Kidney tubule cell (primary cell): ENCODE measurements at regions not wholly inside any gene's neighbourhood (a gene's known extent, or its start where the extent isn't known, plus 50 kb on each side); places are given as distances from the start of the nearest gene placed in this dataset.
"Not testable (repeated sequence)": the region's sequence is repeated elsewhere in the genome, so short reads cannot be mapped to it uniquely, and the experiment has no call there.

ENCODE experiments used
- DNase-seq: peaks from one replicate; pipeline ENCODE4 v3.0.0-alpha.2; 2018; ENCODE audit warnings: low spot score

GRCh38 chr4:34318773-34319172 lies 1925.5 kb downstream of the ARAP2 start:
- no peak for DNase-seq

DNA sequence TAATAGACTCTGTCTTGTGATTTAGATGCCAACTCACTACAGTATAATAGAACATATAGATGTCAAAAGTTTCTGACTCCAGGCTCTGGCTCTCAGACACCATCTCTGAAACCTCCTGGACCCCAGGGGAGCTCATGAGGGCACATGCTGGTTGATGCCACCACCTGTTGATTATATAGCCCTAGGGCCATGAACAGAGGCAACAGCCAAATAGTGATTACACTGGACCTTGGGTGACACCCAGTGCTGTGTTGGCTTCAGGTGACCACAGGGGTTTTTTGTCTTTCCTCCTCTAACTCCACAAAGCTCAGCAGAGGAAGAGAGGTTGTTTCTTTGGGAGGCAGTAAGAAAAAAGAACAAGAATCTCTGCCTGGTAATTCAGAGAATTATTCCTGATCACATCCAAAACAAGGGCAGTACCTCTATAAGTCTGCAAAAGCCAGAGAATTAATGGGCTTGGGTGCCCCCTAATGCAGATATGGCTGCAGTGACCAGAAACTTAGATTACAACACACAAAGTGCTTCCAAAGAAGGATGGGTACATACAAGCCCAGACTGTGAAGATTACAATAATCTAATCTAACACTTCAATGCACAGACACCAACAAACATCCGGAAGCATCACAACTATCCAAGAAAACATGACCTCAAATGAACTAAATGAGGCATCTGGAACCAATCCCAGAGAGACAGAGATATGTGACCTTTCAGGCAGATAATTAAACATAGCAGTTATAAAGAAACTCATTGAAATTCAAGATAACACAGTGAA lies 1920.6 kb downstream of the ARAP2 start:
- DNase-seq = no peak

GRCh38 chr4:34328939-34329338 lies 1915.4 kb downstream of the ARAP2 start:
- DNase-seq = no peak

- not testable (repeated sequence) for DNase-seq
These were observed 1909.2 kb downstream of the ARAP2 start for GRCh38 chr4:34335156-34335555.

- DNase-seq = not testable (repeated sequence)
These were observed 1908.8 kb downstream of the ARAP2 start for GRCh38 chr4:34335556-34335955.

DNA sequence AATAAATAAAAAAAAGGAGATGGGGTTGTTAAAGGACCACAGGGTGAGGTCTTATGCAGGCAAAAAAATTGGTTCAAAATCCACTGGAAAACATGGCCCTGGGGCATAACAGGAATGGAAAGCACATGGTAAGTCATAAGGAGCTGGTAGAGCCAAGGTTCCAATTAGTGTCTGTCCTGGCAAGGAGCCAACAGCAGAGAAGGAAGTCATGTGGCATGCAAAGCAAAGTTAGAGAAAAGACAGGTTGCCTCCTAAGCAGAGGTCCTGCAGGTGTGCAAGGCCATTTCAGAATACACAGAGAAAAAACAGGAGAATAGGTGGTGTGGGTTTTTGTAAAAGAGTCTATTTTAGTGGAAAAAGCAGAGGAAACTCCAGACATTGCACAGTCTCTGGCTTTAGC lies 1881.7 kb downstream of the ARAP2 start:
- no peak for DNase-seq

GRCh38 chr4:34363842-34364241 lies 1880.5 kb downstream of the ARAP2 start:
- no peak for DNase-seq

- DNase-seq = no peak
These were observed 1878.4 kb downstream of the ARAP2 start for GRCh38 chr4:34365946-34366345.

DNA sequence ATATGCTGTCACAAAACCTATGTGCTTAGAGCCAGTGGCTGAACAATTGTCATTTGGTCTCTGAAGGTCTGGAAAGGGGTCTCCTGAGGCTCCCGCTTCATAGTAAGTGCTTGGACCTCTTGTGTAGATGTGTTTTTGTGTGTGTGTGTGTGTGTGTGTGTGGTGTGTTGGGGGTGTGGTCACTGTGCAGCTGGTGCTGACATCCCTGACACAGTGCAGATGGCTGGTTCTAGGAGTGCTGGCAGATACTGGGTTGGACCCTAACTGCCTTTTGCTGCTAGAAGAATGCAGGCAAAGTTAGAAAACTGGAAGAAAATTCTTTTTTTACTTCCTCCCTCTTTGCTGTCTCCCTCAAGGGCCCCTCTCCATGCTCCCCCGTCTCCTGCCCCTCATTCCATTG lies 1872.6 kb downstream of the ARAP2 start:
- DNase-seq = no peak

GRCh38 chr4:34372815-34373214 lies 1871.5 kb downstream of the ARAP2 start:
- DNase-seq = no peak

GRCh38 chr4:34373456-34373855 lies 1870.9 kb downstream of the ARAP2 start:
- no peak for DNase-seq

- DNase-seq = no peak
These were observed 1832.1 kb downstream of the ARAP2 start for GRCh38 chr4:34412233-34412632.

DNA sequence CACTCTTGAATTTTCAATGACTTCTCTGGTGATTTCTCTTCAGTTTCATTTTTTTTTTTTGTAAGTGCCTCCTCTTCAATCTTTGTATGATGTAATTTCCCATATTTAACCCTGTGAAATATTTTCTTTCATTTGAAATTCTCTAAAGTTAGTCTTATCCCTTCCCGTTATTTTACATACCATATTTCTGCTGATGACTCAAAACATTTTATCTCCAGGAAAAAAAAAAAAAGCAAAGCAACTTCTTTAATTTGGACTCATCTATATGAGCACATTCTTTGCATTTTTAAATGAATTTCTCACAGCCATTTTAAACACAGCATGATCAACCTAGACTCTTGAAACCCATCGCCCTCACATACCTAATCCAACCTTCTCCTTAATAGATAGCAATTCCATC lies 1831.4 kb downstream of the ARAP2 start:
- DNase-seq = no peak

DNA sequence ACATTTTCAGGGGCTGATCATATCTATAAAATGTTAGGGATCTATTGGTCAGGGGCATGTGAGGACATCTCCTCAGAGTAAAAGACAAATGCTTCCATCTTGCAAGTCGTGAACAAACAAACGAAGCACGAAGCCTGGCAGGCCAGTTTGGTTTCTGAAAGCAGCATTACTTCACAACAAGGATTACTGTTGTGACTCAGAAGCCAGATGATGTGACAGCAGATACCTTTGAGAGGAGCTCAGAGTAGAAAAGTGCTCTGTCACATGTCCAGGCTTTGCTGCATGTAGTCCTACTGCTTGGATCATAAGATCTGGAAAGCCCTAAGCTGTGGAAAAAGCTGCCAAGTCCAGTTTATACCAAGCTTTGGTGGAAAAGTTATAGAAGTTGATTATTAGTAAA lies 1827.2 kb downstream of the ARAP2 start:
- peak; percentile 2 for DNase-seq

DNA sequence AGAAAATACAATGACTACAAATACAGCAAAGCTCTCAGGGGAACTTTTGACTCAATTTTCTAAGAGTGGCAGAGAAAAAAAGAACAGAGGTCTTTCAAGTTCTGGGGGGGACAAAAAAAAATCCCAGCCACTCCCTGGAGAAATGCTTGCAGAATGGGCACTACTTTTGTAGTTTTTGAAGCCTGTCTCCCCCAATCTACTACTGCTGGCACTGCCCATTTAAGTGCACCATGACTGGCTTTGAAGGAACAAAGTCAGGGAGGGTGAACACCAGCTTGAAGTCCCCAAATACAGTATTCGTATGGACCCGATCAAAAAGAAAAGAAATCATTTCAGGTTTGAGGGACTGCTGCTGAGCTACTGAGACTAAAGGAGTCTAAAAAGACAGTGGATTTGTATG lies 1824.4 kb downstream of the ARAP2 start:
- no peak for DNase-seq

GRCh38 chr4:34422472-34423175 lies 1821.7 kb downstream of the ARAP2 start:
- no peak for DNase-seq

GRCh38 chr4:34432706-34433105 lies 1811.6 kb downstream of the ARAP2 start:
- no peak for DNase-seq

DNA sequence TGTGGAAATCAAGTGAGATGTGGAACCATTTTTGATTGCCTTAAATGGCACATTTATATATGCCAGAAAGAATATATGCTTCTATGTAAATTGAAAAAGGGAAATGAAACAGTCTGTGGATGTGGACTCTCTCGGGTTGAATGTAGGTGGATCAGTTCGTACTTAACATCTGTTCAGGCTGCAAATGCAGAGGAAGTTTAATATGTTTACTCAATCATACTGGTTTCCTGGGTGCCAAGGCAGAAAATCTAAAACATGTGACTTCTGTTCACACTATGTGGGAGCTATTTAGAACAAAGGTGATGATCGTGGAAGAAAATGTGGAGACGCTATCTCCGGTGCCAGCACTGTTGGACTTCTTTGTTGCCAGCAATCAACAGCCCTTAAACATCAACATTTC lies 1809.9 kb downstream of the ARAP2 start:
- not testable (repeated sequence) for DNase-seq

DNA sequence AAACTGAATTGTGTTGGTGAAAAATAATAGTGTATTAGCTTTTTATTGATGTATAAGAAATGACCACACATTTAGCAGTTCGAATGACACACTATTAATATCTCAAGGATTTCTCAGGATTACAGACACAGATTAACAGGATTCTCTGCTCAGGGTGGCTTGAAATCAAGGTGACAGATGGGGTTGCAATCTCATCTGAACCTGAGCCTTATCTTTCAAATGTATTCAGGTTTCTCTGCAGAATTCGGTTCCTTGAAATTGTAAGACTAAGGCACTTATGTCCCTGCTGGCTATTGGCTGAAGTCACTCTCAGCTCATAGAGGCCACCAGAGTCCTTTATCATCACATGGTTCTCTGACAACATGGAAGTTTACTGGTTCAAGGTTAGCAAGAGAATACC lies 1780.1 kb downstream of the ARAP2 start:
- no peak for DNase-seq

- DNase-seq = no peak
These were observed 1777.9 kb downstream of the ARAP2 start for GRCh38 chr4:34466411-34466810.

- no peak for DNase-seq
These were observed 1774.8 kb downstream of the ARAP2 start for GRCh38 chr4:34469516-34469915.

DNA sequence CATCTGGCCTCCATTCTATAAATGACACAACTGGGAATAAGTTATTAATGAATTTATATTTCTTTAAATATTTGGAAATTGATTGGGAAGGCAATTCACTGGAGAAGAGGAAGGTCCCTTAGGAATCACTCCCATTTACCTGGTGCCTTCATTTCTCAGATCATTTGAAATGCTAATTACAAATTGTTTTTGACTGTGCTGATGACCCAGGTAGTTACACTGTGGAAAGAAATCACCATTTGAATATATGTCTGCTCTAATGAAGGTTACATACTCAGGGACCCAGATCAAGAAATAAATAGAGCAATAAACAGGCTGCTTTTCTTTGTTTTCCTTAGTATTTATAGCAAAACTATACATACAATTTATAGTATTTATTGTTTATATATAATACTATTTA lies 1759.1 kb downstream of the ARAP2 start:
- DNase-seq = no peak

DNA sequence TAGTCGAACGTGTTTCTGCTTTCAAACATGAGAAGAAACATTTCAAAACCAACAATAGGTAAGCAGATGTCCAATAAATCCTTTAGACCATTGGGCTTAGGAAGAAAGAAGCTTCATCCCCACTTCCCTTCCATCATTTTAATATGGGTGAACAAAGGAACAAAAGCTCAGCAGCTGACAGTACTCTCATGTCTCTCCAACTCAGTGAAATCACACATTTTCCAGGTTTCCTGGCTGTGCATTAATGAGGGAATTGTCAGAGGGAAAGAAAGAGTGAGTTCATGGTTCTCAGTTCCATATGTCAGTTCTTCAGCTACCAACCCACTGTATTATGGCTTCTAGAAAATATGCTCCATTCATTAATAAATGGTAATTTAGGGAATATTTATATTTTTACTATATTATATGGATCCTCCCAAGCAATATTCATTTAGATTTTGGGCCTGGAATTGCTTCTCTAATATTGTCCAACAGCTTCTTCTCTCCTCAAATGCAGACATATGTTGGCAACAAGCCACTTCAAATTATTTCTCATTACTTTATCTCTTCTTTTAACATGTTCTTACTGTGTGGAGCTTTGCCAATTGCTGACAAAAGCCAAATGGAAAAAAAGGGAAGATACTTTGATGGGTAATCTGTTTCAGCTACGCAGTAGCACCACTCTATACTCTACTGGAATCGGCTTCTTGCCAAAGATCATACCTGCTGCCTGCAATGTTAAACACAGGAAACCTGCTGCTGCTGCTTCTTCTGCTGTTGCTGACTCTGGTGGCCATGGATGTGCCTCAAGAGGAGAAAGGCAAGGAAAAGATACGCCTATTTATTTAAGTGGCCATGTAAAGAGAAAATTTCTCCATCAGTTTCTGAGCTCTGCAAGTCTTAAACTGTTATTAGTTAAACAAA lies 1757.6 kb downstream of the ARAP2 start:
- no peak for DNase-seq
